ENCODE measurements at regions not wholly inside any gene's neighbourhood (a gene's known extent, or its start where the extent isn't known, plus 50 kb on each side); places are given as distances from the start of the nearest gene placed in this dataset.
"Not testable (repeated sequence)": the region's sequence is repeated elsewhere in the genome, so short reads cannot be mapped to it uniquely, and the experiment has no call there.

GRCh38 chr3:182399978-182400737, 393.1 kb upstream of the ATP11B start:
- no peak for DNase-seq (ENCODE audit: low spot score)

DNA sequence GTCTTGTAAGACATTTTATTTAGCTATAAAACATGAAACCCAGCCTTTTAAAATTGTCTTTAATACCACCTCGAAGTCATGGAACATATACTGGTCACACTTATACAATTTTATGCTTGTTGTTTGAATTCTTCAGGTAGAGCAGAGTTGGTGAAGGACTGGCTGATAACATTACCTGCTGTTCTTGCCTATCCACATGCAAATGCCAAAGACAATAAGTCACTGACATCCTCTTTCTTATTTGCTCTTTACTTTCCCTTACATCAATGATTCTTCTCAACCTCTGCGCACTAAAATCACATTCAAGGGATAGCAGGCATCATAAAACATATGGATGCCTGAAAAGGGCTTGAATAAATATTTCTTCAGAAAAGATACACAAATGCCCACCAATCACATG, 392.5 kb upstream of the ATP11B start:
- DNase-seq (ENCODE audit: low spot score), result no peak

- DNase-seq (ENCODE audit: low spot score), result no peak
Observed at GRCh38 chr3:182404031-182404430, 389.3 kb upstream of the ATP11B start.

DNA sequence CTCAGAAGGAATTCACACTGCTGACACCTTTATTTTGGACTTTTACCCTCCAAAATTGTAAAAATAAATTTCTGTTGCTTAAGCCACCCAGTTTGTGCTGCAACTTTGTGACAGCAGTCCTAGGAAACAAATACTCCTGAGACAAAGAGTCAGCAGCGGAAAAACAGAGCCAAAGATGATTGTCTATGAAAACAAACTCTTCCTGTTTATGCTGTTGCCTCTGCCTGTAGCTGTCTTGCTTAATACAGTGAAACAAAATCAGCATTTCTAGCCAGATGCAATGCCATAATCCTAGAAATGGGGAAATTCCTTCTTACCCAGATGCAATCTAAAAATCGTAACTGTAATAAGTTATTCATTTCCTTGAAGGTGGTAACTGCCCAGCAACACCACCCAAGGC, 387.5 kb upstream of the ATP11B start:
- DNase-seq (ENCODE audit: low spot score), result no peak

DNA sequence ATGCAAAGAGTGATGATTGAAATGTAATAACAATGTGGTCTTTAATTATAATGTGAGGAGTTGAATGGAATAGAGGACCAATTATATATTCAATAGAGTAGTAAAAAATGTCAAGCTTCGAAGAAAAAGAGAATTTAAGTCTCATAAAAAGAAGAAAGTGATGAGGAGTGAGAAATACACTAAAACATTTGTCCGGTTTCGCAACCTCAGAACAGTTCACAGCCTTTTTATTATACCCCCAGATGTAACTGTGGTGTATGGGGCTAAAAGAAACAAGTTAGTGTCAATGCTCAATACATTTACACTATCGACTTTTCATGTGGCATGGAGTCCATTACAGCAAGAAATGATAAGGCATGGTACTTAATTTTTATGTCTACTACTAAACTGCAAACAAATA, 386.5 kb upstream of the ATP11B start:
- no peak for DNase-seq (ENCODE audit: low spot score)

DNA sequence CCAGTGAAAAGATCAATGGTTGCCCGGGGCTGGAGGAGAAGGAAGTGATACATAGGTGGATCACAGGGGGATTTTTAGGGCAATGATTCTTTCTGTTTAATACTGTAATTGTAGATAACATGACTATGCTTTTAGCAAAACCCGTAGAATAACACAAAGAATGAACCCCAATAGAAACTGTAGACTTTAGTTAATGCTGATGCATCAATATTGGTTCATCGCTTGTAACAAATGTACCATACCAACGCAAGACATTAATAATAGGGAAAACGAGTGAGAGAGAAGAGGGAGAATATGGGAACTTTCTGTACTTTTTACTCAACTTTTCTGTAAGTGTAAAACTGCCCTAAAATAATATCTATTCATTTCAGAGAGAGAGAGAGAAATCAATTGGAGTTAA, 383.3 kb upstream of the ATP11B start:
- DNase-seq (ENCODE audit: low spot score), result no peak

- DNase-seq (ENCODE audit: low spot score), result no peak
Observed at GRCh38 chr3:182412066-182412465, 381.2 kb upstream of the ATP11B start.

DNA sequence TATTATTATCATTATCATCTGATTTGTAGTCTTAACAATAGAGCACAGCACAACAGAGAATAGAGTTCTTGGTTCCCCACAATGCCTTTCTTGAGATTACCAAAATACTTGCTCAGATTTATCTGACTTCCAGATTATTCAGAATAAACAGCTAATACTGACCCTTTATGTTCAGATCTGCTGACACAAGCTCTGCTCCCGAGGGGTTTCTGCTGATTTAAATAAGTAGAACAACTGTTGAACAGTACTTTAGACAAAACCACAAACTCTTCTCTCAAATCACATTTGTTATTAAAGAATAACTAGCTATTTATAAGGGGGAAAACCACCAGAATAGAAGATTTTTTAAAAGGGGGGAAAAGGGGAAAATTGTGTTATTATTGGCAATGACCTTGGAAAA, 380.2 kb upstream of the ATP11B start:
- no peak for DNase-seq (ENCODE audit: low spot score)

DNA sequence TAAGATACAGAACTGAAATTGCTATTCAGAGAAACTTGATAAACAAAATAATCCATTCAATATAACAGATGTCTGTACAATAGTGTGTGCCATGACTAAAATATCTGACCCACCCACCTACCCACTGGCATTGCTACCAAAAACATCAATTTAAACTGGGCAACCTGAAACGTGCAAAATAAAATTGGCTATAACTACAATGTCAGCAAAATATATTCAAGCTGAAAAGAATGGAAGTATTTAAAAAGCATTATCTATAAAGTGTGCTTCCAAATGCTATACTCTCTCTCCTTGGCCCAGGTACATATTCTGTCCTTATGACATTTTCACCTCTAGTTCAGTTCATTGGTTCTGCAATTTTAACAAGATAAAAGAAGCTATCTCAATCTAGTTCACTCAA, 379.6 kb upstream of the ATP11B start:
- no peak for DNase-seq (ENCODE audit: low spot score)

DNA sequence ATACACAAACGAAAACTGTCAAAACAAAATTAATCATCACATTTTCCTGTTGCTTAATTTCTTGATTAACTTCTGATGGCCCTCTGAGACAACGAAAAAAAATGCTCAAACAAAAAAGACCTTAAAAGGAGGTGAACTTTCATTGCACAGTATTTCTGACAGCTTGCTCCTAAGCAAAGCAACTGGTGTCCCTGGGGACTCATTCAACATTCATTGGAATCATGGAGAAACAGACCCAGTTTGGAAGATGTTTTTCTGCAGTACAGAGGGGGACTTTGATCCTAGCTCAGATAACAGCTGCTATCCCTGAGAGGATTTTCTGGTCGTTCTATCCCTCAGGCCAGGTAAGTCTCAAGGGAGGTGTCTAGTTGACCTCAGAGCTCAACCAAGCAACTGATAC, 378.7 kb upstream of the ATP11B start:
- DNase-seq (ENCODE audit: low spot score), result no peak

- no peak for DNase-seq (ENCODE audit: low spot score)
Observed at GRCh38 chr3:182420741-182421140, 372.6 kb upstream of the ATP11B start.

- no peak for DNase-seq (ENCODE audit: low spot score)
Observed at GRCh38 chr3:182424006-182424405, 369.3 kb upstream of the ATP11B start.

- DNase-seq (ENCODE audit: low spot score), result not testable (repeated sequence)
Observed at GRCh38 chr3:182425926-182426718, 367.2 kb upstream of the ATP11B start.

DNA sequence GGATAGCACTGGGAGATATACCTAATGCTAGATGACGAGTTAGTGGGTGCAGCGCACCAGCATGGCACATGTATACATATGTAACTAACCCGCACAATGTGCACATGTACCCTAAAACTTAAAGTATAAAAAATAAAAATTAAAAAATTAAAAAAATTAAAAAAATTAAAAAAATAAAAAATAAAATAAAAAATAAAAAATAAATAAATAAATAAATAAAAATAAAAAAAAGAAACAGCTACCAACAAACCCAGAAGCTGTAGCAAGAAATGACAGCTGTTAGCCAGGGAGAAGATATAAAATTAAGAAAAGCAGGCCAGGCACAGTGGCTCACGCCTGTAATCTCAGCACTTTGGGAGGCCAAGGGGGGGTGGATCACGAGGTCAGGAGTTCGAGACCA, 361.3 kb upstream of the ATP11B start:
- DNase-seq (ENCODE audit: low spot score), result not testable (repeated sequence)

DNA sequence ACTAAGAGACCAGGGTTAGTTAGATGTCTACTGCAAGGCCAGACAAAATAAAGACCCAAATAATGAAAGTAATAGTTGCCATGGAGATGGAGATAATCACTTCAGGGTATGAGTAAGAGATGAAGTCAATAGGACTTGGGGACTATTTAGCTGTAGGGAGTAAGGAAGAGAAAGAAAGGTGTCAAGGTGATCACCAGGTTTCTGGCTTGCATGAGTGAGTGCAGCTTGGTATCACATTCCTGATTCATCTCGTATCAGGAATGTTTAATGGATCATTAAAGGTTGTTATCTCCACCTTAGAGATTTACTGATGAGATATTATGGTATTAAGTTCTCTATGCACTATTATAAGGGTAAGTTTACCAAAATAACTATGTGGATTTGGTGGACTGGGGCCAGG, 357.4 kb upstream of the ATP11B start:
- no peak for DNase-seq (ENCODE audit: low spot score)

GRCh38 chr3:182436547-182436946, 356.8 kb upstream of the ATP11B start:
- no peak for DNase-seq (ENCODE audit: low spot score)

DNA sequence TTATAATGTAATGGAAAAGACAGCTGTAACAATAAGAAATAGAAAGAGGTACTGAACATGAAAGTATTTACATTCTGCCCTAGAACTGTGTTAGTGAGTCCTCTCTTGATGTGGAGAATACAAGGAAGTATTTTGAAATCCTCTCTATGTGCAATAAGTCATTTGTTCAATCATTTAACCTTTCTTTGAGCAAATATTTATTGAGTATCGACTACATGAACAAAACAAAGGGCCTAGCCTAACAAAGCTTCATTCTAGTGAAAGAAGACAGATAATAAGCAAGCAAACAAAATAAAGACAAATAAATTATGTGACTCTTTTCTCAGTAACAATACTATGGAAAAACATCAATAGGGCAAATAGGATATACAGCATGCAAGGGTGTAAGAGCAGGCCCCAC, 354.9 kb upstream of the ATP11B start:
- no peak for DNase-seq (ENCODE audit: low spot score)

GRCh38 chr3:182440101-182440500, 353.2 kb upstream of the ATP11B start:
- DNase-seq (ENCODE audit: low spot score), result no peak

DNA sequence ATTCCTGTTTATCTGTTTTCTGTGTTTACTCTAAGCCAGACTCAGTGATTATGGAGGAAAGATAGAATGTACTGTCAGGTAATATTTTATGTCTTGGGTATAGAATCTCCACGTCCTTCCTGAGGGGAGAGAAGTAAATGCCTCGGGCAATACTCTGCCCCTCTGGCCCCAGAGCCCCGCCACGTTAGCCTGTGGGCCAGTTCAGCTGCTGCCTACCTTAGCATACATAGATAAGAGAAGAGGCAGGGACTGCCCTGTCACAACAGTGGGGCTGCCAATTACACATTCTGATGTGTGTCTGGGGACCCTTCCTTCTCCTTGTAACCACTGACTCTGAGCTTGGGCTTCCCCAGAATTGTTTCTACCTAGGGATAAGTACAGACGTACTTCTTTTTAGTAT, 347.7 kb upstream of the ATP11B start:
- DNase-seq (ENCODE audit: low spot score), result no peak

DNA sequence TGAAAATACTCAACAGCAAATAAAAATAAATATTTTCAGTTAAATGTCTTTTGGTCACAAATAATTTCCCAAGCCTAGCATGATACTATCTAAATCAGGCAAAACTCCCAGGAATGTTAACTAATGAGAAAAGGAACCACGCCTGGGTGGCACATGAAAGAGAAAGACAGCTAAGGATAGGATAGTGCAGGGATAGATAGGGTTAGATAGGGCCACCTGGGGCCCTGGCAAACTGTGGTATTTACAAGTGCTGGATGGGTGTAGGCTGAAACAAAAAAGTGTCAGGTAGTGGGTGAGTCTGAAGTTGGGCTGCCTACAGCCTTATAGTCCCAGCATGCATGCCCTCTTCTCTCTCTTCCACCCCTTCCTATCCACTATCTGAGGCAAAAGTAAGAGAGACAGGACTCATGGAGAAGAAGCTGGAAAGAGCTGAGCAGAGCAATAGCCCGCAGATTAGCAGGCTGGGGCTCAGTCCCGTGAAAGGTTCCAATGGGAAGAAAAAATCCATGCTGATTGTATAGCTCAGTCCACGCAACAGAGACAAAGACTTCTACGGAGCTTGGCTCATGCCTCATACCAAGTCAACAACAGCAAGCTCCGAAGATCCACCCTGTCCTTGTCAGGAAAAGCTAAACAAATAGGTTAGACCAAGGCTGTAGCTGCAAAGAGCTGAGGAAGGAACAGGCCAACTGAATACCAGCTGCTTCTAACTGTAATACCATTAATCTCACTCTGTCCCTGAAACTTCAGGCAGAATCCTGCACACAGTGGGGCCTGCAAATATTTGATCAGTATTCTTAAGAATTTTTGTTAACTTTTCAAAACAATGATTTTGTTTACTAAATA, 342.1 kb upstream of the ATP11B start:
- no peak for DNase-seq (ENCODE audit: low spot score)

GRCh38 chr3:182451871-182452270, 341.4 kb upstream of the ATP11B start:
- no peak for DNase-seq (ENCODE audit: low spot score)

DNA sequence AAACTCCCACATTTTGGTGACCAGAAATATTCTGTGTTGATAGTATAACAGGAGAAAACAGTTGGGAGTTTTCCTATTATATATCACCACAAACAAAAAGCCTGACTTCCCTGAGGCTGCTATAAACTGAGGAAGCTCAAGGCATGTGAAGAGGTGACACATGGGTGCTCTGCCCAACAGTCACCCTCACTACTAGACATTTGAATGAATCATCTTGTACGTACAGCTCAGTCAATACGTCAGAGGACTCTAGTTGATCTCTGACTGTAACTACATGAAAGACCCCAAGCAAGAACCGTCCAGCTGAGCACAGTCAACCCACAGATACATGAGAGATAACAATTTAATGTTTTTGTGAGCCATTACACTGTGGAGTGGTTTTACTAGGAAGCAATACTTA, 338.3 kb upstream of the ATP11B start:
- no peak for DNase-seq (ENCODE audit: low spot score)

- no peak for DNase-seq (ENCODE audit: low spot score)
Observed at GRCh38 chr3:182460303-182460702, 333.0 kb upstream of the ATP11B start.
